ENCODE measurements at regions not wholly inside any gene's neighbourhood (a gene's known extent, or its start where the extent isn't known, plus 50 kb on each side); places are given as distances from the start of the nearest gene placed in this dataset.

GRCh38 chr11:71075871-71076420 lies 176.4 kb downstream of the SHANK2 start:
- DNase-seq = no peak
- H3K9me3 ChIP-seq = no peaks in the 10 kb centered on the region
- no peak overlapping the region for H3K27ac ChIP-seq
- H3K4me1 ChIP-seq = no peaks in the 10 kb centered on the region
- H3K4me3 ChIP-seq = no peak overlapping the region
- H3K36me3 ChIP-seq = no peaks in the 10 kb centered on the region
- peaks cover 0 to 4% (median 0%) of the 10 kb centered on the region in 3 donors for H3K27me3 ChIP-seq
- TF ChIP-seq POLR2AphosphoS5 (IDR thresholded peaks at IDR 0.05) (no peak), POLR2A (IDR thresholded peaks at IDR 0.05) (no peak), EP300 (IDR thresholded peaks at IDR 0.05) (no peak)
- TF ChIP-seq, protein P1, sequence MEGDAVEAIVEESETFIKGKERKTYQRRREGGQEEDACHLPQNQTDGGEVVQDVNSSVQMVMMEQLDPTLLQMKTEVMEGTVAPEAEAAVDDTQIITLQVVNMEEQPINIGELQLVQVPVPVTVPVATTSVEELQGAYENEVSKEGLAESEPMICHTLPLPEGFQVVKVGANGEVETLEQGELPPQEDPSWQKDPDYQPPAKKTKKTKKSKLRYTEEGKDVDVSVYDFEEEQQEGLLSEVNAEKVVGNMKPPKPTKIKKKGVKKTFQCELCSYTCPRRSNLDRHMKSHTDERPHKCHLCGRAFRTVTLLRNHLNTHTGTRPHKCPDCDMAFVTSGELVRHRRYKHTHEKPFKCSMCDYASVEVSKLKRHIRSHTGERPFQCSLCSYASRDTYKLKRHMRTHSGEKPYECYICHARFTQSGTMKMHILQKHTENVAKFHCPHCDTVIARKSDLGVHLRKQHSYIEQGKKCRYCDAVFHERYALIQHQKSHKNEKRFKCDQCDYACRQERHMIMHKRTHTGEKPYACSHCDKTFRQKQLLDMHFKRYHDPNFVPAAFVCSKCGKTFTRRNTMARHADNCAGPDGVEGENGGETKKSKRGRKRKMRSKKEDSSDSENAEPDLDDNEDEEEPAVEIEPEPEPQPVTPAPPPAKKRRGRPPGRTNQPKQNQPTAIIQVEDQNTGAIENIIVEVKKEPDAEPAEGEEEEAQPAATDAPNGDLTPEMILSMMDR (IDR thresholded peaks at IDR 0.05) = no peak
- intact Hi-C loops (cut with DNase I) = no loop called here
- WGBS, 2 donors = 78 to 84% methylated on average over 10 of the region's 10 CpGs

GRCh38 chr11:71075116-71075720 lies 177.2 kb downstream of the SHANK2 start:
- Histone ChIP-seq H3K27ac (no peak overlapping the region), H3K27me3 (peaks cover 0 to 4% (median 0%) of the 10 kb centered on the region in 3 donors), H3K4me1 (no peaks in the 10 kb centered on the region), H3K9me3 (no peaks in the 10 kb centered on the region), H3K4me3 (no peak overlapping the region), H3K36me3 (no peaks in the 10 kb centered on the region)
- no peak for DNase-seq
- TF ChIP-seq POLR2A (IDR thresholded peaks at IDR 0.05) (no peak), POLR2AphosphoS5 (IDR thresholded peaks at IDR 0.05) (no peak), EP300 (IDR thresholded peaks at IDR 0.05) (no peak)
- TF ChIP-seq, protein P1 (IDR thresholded peaks at IDR 0.05) = no peak
- 95 to 97% methylated on average over 14 of the region's 14 CpGs for WGBS, 2 donors
- intact Hi-C loops (cut with DNase I) = no loop called here

DNA sequence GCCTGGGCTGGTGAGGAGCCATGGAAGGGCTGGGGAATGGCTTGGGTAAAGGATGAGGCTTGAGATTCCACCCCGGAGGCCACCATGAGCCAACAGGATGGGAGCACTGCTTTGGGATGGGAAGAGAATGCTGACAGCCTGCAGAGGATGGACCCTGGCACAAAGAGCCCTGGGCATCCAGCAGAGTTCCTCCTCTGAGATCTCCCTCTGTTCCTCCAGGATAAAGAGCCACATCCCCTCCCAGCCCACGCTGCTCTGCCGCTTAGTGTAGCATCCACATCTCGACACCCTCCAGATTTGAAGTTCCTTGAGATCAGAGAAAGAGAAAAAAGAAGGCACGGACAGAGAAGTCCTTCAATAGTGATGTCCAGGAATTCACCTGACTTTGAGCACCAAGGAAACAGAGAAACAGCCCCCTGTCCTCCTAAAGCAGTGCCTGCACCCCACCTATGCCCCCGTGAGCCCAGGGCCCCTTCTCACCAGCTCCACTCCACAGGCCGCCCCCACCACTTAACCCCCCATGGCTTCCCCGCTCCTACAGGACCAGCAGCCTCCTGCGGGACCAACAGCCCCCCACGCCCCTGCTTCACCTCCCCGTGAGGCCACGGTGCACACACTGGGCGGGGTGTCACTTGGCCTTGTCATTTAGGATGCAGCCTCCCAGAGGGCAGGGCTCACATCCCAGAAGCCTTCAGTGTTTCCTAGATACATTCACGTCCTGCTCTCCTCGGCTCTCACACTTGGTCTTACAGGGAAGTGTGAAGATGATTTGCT lies 180.5 kb downstream of the SHANK2 start:
- no peaks in the 10 kb centered on the region for H3K9me3 ChIP-seq
- no peaks in the 10 kb centered on the region for H3K4me1 ChIP-seq
- TF ChIP-seq POLR2A (IDR thresholded peaks at IDR 0.05) = no peak
- TF ChIP-seq, protein P1 (IDR thresholded peaks at IDR 0.05) = no peak
- no peak for TF ChIP-seq POLR2AphosphoS5 (IDR thresholded peaks at IDR 0.05)
- TF ChIP-seq EP300 (IDR thresholded peaks at IDR 0.05) = no peak
- WGBS, 2 donors = 89 to 94% methylated on average over 15 of the region's 15 CpGs
- H3K36me3 ChIP-seq = no peaks in the 10 kb centered on the region
- H3K4me3 ChIP-seq = no peak overlapping the region
- intact Hi-C loops (cut with DNase I) = no loop called here
- peaks cover 0 to 4% (median 0%) of the 10 kb centered on the region in 3 donors for H3K27me3 ChIP-seq
- no peak overlapping the region for H3K27ac ChIP-seq
- no peak for DNase-seq

GRCh38 chr11:71070490-71071453 lies 181.6 kb downstream of the SHANK2 start:
- WGBS, 2 donors = 82 to 91% methylated on average over 12 of the region's 12 CpGs
- Histone ChIP-seq H3K4me3 (no peak overlapping the region), H3K27ac (no peak overlapping the region), H3K27me3 (peaks cover 0 to 4% (median 0%) of the 10 kb centered on the region in 3 donors), H3K36me3 (no peaks in the 10 kb centered on the region), H3K4me1 (no peaks in the 10 kb centered on the region), H3K9me3 (no peaks in the 10 kb centered on the region)
- intact Hi-C loops (cut with DNase I) = no loop called here
- TF ChIP-seq POLR2A (IDR thresholded peaks at IDR 0.05) = no peak
- no peak for TF ChIP-seq POLR2AphosphoS5 (IDR thresholded peaks at IDR 0.05)
- no peak for TF ChIP-seq EP300 (IDR thresholded peaks at IDR 0.05)
- TF ChIP-seq, protein P1 (IDR thresholded peaks at IDR 0.05) = no peak
- DNase-seq = no peak

All from sigmoid colon (tissue), 6 donors.